Hematopoietic multipotent progenitor cell treated with erythropoietin and hydrocortisone succinate and interleukin-3 and kit ligand, for 8 days (in vitro differentiated cells): ENCODE measurements at regions not wholly inside any gene's neighbourhood (a gene's known extent, or its start where the extent isn't known, plus 50 kb on each side); places are given as distances from the start of the nearest gene placed in this dataset.

Experiments
- DNase-seq: peaks from one replicate; pipeline ENCODE4 v3.0.0-alpha.2; 2015

GRCh38 chr6:91730710-91731109 is 1143.8 kb upstream of the MAP3K7 start:
- no peak for DNase-seq

GRCh38 chr6:91720324-91720723 is 1133.5 kb upstream of the MAP3K7 start:
- no peak for DNase-seq

- no peak for DNase-seq
These were observed 1132.5 kb upstream of the MAP3K7 start for GRCh38 chr6:91719414-91719813.

- DNase-seq: no peak
These were observed 1131.3 kb upstream of the MAP3K7 start for GRCh38 chr6:91718198-91718597.

- DNase-seq: no peak
These were observed 1130.2 kb upstream of the MAP3K7 start for GRCh38 chr6:91717094-91717493.

- no peak for DNase-seq
These were observed 1129.5 kb upstream of the MAP3K7 start for GRCh38 chr6:91716361-91716760.

- DNase-seq: no peak
These were observed 1128.4 kb upstream of the MAP3K7 start for GRCh38 chr6:91715171-91715805.

- DNase-seq: no peak
These were observed 1127.0 kb upstream of the MAP3K7 start for GRCh38 chr6:91713911-91714310.

- DNase-seq: no peak
These were observed 1124.6 kb upstream of the MAP3K7 start for GRCh38 chr6:91711518-91711917.

- DNase-seq: no peak
These were observed 1123.5 kb upstream of the MAP3K7 start for GRCh38 chr6:91710342-91710741.

GRCh38 chr6:91708534-91708933 is 1121.7 kb upstream of the MAP3K7 start:
- DNase-seq: no peak

GRCh38 chr6:91705646-91706045 is 1118.8 kb upstream of the MAP3K7 start:
- no peak for DNase-seq

- DNase-seq: no peak
These were observed 1117.7 kb upstream of the MAP3K7 start for GRCh38 chr6:91704531-91704930.

GRCh38 chr6:91697010-91697695 is 1110.3 kb upstream of the MAP3K7 start:
- no peak for DNase-seq

GRCh38 chr6:91695221-91695620 is 1108.3 kb upstream of the MAP3K7 start:
- DNase-seq: no peak

GRCh38 chr6:91694016-91694654 is 1107.3 kb upstream of the MAP3K7 start:
- DNase-seq: no peak

- DNase-seq: no peak
These were observed 1104.6 kb upstream of the MAP3K7 start for GRCh38 chr6:91691449-91691848.

GRCh38 chr6:91683240-91683639 is 1096.4 kb upstream of the MAP3K7 start:
- no peak for DNase-seq

- DNase-seq: no peak
These were observed 1094.4 kb upstream of the MAP3K7 start for GRCh38 chr6:91681296-91681695.

GRCh38 chr6:91678679-91679446 is 1092.0 kb upstream of the MAP3K7 start:
- no peak for DNase-seq

GRCh38 chr6:91672201-91672600 is 1085.3 kb upstream of the MAP3K7 start:
- DNase-seq: no peak

- no peak for DNase-seq
These were observed 1083.0 kb upstream of the MAP3K7 start for GRCh38 chr6:91669871-91670268.

- no peak for DNase-seq
These were observed 1082.4 kb upstream of the MAP3K7 start for GRCh38 chr6:91669154-91669870.
